ENCODE measurements at regions not wholly inside any gene's neighbourhood (a gene's known extent, or its start where the extent isn't known, plus 50 kb on each side); places are given as distances from the start of the nearest gene placed in this dataset.
"Not testable (repeated sequence)": the region's sequence is repeated elsewhere in the genome, so short reads cannot be mapped to it uniquely, and the experiment has no call there.

GRCh38 chr4:189126040-189126439 is 814.6 kb upstream of the FRG1 start:
- Histone ChIP-seq H3K4me3 (no peak overlapping the region), H3K4me2 (no peak overlapping the region), H3K36me3 (no peaks in the 10 kb centered on the region), H3K27ac (no peak overlapping the region), H3K9me3 (no peaks in the 10 kb centered on the region), H3K4me1 (no peaks in the 10 kb centered on the region), H4K20me1 (no peaks in the 10 kb centered on the region), H3K27me3 (no peaks in the 10 kb centered on the region), H3K9ac (no peak overlapping the region)
- TF ChIP-seq Cebpa-rat (IDR thresholded peaks at IDR 0.05): no peak

GRCh38 chr4:189128341-189128740 is 812.3 kb upstream of the FRG1 start:
- no peaks in the 10 kb centered on the region for H4K20me1 ChIP-seq
- H3K4me1 ChIP-seq: no peaks in the 10 kb centered on the region
- no peak overlapping the region for H3K4me2 ChIP-seq
- no peaks in the 10 kb centered on the region for H3K36me3 ChIP-seq
- H3K27me3 ChIP-seq: no peaks in the 10 kb centered on the region
- no peaks in the 10 kb centered on the region for H3K9me3 ChIP-seq
- no peak for TF ChIP-seq Cebpa-rat (IDR thresholded peaks at IDR 0.05)
- no peak overlapping the region for H3K9ac ChIP-seq
- no peak overlapping the region for H3K4me3 ChIP-seq
- H3K27ac ChIP-seq: no peak overlapping the region

GRCh38 chr4:189129044-189129694 is 811.5 kb upstream of the FRG1 start:
- H3K27me3 ChIP-seq: no peaks in the 10 kb centered on the region
- H3K4me1 ChIP-seq: no peaks in the 10 kb centered on the region
- TF ChIP-seq Cebpa-rat (IDR thresholded peaks at IDR 0.05): no peak
- no peak overlapping the region for H3K4me3 ChIP-seq
- H3K9ac ChIP-seq: no peak overlapping the region
- H3K27ac ChIP-seq: no peak overlapping the region
- H3K9me3 ChIP-seq: no peaks in the 10 kb centered on the region
- H3K36me3 ChIP-seq: no peaks in the 10 kb centered on the region
- H4K20me1 ChIP-seq: no peaks in the 10 kb centered on the region
- H3K4me2 ChIP-seq: no peak overlapping the region

GRCh38 chr4:189131118-189131517 is 809.6 kb upstream of the FRG1 start:
- no peak overlapping the region for H3K27ac ChIP-seq
- no peaks in the 10 kb centered on the region for H3K36me3 ChIP-seq

GRCh38 chr4:189136462-189136861 is 804.2 kb upstream of the FRG1 start:
- no peak overlapping the region for H3K4me2 ChIP-seq
- no peaks in the 10 kb centered on the region for H3K36me3 ChIP-seq
- no peak overlapping the region for H3K27ac ChIP-seq
- no peaks in the 10 kb centered on the region for H3K27me3 ChIP-seq
- no peak overlapping the region for H3K4me3 ChIP-seq
- H3K9ac ChIP-seq: no peak overlapping the region
- no peaks in the 10 kb centered on the region for H4K20me1 ChIP-seq
- no peaks in the 10 kb centered on the region for H3K4me1 ChIP-seq
- TF ChIP-seq Cebpa-rat (IDR thresholded peaks at IDR 0.05): no peak
- no peaks in the 10 kb centered on the region for H3K9me3 ChIP-seq

More at GRCh38 chr4:189131118-189131517, 809.6 kb upstream of the FRG1 start:
- H3K9ac ChIP-seq: no peak overlapping the region
- H4K20me1 ChIP-seq: no peaks in the 10 kb centered on the region
- no peak overlapping the region for H3K4me2 ChIP-seq
- H3K9me3 ChIP-seq: no peaks in the 10 kb centered on the region
- TF ChIP-seq Cebpa-rat (IDR thresholded peaks at IDR 0.05): no peak
- H3K27me3 ChIP-seq: no peaks in the 10 kb centered on the region
- H3K4me1 ChIP-seq: no peaks in the 10 kb centered on the region
- H3K4me3 ChIP-seq: no peak overlapping the region

GRCh38 chr4:189143263-189143952 is 797.3 kb upstream of the FRG1 start:
- no peak for TF ChIP-seq Cebpa-rat (IDR thresholded peaks at IDR 0.05)
- Histone ChIP-seq H3K36me3 (no peaks in the 10 kb centered on the region), H4K20me1 (no peaks in the 10 kb centered on the region), H3K4me2 (no peak overlapping the region), H3K9me3 (no peaks in the 10 kb centered on the region), H3K27ac (no peak overlapping the region), H3K9ac (no peak overlapping the region), H3K4me1 (no peaks in the 10 kb centered on the region), H3K4me3 (no peak overlapping the region), H3K27me3 (no peaks in the 10 kb centered on the region)

GRCh38 chr4:189147005-189147929 is 793.4 kb upstream of the FRG1 start:
- H3K27me3 ChIP-seq: no peaks in the 10 kb centered on the region
- no peaks in the 10 kb centered on the region for H3K36me3 ChIP-seq
- H3K4me3 ChIP-seq: no peak overlapping the region
- H3K9ac ChIP-seq: no peak overlapping the region
- no peaks in the 10 kb centered on the region for H4K20me1 ChIP-seq
- no peaks in the 10 kb centered on the region for H3K4me1 ChIP-seq
- peaks cover 4% of the 10 kb centered on the region; the same call in 1 of the 2 replicates for H3K9me3 ChIP-seq
- H3K27ac ChIP-seq: no peak overlapping the region
- no peak for TF ChIP-seq Cebpa-rat (IDR thresholded peaks at IDR 0.05)
- H3K4me2 ChIP-seq: no peak overlapping the region

GRCh38 chr4:189155083-189155482 is 785.6 kb upstream of the FRG1 start:
- not testable (repeated sequence) for H3K27me3 ChIP-seq, H3K4me2 ChIP-seq, H3K36me3 ChIP-seq, H4K20me1 ChIP-seq, H3K4me3 ChIP-seq, H3K4me1 ChIP-seq, H3K27ac ChIP-seq, H3K9me3 ChIP-seq, H3K9ac ChIP-seq

GRCh38 chr4:189162073-189162789 is 778.4 kb upstream of the FRG1 start:
- H3K9ac ChIP-seq: no peak overlapping the region

More at GRCh38 chr4:189162073-189162789, 778.4 kb upstream of the FRG1 start:
- no peak overlapping the region for H3K4me3 ChIP-seq
- H3K27me3 ChIP-seq: no peaks in the 10 kb centered on the region
- no peaks in the 10 kb centered on the region for H3K36me3 ChIP-seq
- H3K4me1 ChIP-seq: peaks cover 11% of the 10 kb centered on the region; the same call in 1 of the 2 replicates
- no peak overlapping the region for H3K4me2 ChIP-seq
- H4K20me1 ChIP-seq: no peaks in the 10 kb centered on the region
- no peak overlapping the region for H3K27ac ChIP-seq
- no peaks in the 10 kb centered on the region for H3K9me3 ChIP-seq
- no peak for TF ChIP-seq Cebpa-rat (IDR thresholded peaks at IDR 0.05)
